HL-60 (cell line): ENCODE measurements at regions not wholly inside any gene's neighbourhood (a gene's known extent, or its start where the extent isn't known, plus 50 kb on each side); places are given as distances from the start of the nearest gene placed in this dataset.
"Not testable (repeated sequence)": the region's sequence is repeated elsewhere in the genome, so short reads cannot be mapped to it uniquely, and the experiment has no call there.

Source experiments
- DNase-seq, 2 experiments: peaks; one replicate each; pipeline ENCODE4 v3.0.0-alpha.2; 2010 to 2020; ENCODE audit warnings: low read depth in 1 of 2, low spot score in 1 of 2
- H3K27ac ChIP-seq: fragments of 250-450 bp; sonication (Bioruptor Pico); replicated peaks from 2 replicates; pipeline ENCODE4 v1.5.1; 2020; ENCODE audit warnings: mild to moderate bottlenecking, moderate library complexity
- H3K27me3 ChIP-seq: fragments of 250-450 bp; sonication (Bioruptor Pico); 2 replicates; pipeline ENCODE4 v1.5.1; 2021; ENCODE audit warnings: mild to moderate bottlenecking, moderate library complexity; ENCODE audit not compliant: insufficient read depth, poor library complexity, severe bottlenecking
- H3K4me3 ChIP-seq: replicated peaks from 2 replicates; pipeline ENCODE4 v1.5.1; 2011; ENCODE audit warnings: mild to moderate bottlenecking, control low read depth, low read length; ENCODE audit not compliant: insufficient read depth
- CTCF ChIP-seq: IDR thresholded peaks from one replicate; pipeline ENCODE4 v1.5.1; 2011; ENCODE audit warnings: low read length, control low read depth, inconsistent platforms; ENCODE audit not compliant: insufficient read depth
- GABPA ChIP-seq: IDR thresholded peaks from 2 replicates; pipeline ENCODE4 v1.6.1; 2012; ENCODE audit warnings: low read depth
- POLR2AphosphoS5 ChIP-seq: IDR thresholded peaks from 2 replicates; pipeline ENCODE4 v1.6.1; 2012; ENCODE audit warnings: low read depth
- REST ChIP-seq: IDR thresholded peaks from 2 replicates; pipeline ENCODE4 v1.6.1; 2012; ENCODE audit warnings: low read depth; ENCODE audit not compliant: insufficient replicate concordance
- SPI1 ChIP-seq: IDR thresholded peaks from 2 replicates; pipeline ENCODE4 v1.6.1; 2012; ENCODE audit warnings: low read depth, mild to moderate bottlenecking, borderline replicate concordance

DNA sequence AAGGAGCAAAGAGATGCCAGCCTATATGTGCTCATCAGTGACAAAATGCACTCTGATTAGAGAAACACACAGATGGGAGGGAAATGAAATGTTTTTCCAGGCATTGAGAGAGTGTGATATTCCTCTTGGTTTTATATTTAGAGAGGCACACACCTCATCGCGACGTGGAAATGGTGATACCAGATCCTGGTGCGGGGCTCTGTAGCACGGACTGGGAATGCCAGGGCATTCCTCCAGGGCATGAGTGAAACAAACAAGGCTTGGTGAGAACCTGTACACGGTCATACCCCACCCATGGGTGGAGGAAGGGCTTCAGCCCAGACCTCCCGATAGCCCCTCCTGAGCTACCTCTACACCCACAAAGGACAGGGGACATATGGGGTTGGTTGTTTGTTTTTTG, 280.2 kb downstream of the C16orf95 start:
- TF ChIP-seq CTCF (no peak), REST (no peak), GABPA (no peak), POLR2AphosphoS5 (no peak), SPI1 (no peak)
- Histone ChIP-seq H3K27me3 (no peaks in the 10 kb centered on the region), H3K4me3 (no peak overlapping the region), H3K27ac (no peak overlapping the region)
- no peak for DNase-seq

DNA sequence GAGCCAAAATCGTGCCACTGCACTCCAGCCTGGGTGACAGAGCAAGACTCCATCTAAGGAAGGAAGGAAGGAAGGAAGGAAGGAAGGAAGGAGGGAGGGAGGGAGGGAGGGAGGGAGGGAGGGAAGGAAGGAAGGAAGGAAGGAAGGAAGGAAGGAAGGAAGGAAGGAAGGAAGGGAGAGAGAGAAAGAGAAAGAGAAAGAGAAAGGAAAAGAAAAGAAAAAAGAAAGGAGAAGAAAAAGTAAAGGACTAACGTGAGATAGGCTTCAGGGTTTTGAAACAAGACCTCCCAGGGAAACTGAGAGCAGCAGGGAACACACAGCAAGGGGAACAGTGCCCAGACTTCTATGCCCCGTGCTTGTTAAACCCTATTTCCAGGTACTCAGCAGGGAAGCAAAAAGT, 278.7 kb downstream of the C16orf95 start:
- H3K27ac ChIP-seq, H3K4me3 ChIP-seq, DNase-seq, H3K27me3 ChIP-seq: not testable (repeated sequence)

DNA sequence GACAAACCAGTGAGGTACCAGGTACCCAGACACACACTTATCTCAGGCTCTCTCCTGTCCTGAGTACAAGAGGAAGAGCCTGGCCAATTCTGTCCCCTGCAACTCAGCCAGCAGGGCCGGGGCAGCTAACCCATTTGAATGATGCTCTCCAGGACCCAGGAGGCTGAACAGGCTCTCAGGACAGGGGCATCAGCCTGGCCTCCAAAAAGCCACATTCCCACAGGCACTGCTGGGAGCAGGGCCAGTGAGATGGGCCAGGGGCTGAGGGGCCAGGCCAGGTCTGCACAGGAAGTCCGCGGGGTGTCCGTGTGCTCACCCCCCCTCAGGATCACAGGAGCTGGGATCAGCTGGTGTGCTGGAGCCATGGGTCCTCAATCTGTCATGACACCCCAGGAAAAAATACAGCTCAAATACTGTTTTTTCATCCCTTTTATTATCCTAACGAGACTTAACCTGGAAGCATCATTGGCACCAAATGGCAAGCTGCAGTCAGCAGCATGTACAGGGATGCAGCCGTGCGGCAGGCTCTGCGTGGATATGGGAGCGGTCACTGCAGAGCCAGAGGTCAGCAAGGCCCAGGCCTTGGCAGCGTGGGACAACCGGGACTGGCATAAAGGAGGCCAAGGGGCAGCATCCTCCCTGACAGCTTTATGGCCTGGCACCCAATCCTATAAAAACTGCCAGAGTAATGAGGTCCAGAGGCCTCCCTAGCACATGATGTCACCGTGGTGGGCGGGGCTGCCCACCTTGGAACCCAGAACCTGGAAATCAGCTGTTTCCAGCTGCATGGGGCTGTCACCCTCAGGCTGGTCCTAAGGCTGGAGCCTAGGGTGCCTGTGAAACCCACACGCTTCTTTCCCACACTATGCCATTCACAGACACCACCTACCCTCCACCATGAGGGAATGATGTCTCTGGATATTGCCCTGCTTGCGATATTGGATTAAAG, 276.7 kb downstream of the C16orf95 start:
- DNase-seq: no peak
- no peak for TF ChIP-seq CTCF
- no peak for TF ChIP-seq POLR2AphosphoS5
- TF ChIP-seq REST: no peak
- no peak for TF ChIP-seq GABPA
- TF ChIP-seq SPI1: no peak
- Histone ChIP-seq H3K4me3 (no peak overlapping the region), H3K27me3 (no peaks in the 10 kb centered on the region), H3K27ac (no peak overlapping the region)

DNA sequence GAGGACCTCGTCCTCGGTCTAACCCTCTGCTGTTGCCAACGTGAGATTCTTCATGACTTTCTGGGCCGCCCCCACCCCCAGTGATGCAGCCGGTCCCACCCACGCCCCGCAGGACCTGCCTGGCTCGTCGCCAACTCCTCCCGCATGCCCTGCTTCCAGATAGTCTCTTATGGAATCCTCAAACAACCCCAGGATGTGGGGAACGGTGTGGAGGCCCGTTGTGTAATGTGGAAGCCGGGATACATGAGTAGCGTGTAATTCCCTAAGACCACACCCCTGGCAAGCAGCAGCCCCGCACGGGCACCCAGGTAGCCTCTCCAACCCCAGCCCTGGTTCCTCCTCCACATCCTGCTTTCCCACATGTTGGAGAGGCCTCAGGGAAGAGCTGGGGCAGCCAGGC, 275.9 kb downstream of the C16orf95 start:
- no peak for DNase-seq
- H3K4me3 ChIP-seq: no peak overlapping the region
- H3K27ac ChIP-seq: no peak overlapping the region
- TF ChIP-seq SPI1: no peak
- TF ChIP-seq CTCF: no peak
- TF ChIP-seq POLR2AphosphoS5: no peak
- TF ChIP-seq REST: no peak
- no peak for TF ChIP-seq GABPA
- H3K27me3 ChIP-seq: no peaks in the 10 kb centered on the region
